Loucy (cell line): ENCODE measurements at regions not wholly inside any gene's neighbourhood (a gene's known extent, or its start where the extent isn't known, plus 50 kb on each side); places are given as distances from the start of the nearest gene placed in this dataset.

Experiments
- H2AFZ ChIP-seq: fragments of 200-600 bp; sonication (generic); 2 replicates; pipeline ENCODE4 v1.6.0; 2016; ENCODE audit warnings: antibody characterized with exemption, mild to moderate bottlenecking, low read length, moderate library complexity
- H3F3A ChIP-seq: fragments of 200-600 bp; 2 replicates; pipeline ENCODE4 v1.6.0; 2016; ENCODE audit warnings: antibody characterized with exemption, low read depth, mild to moderate bottlenecking
- H3K27me3 ChIP-seq: fragments of 200-600 bp; sonication (generic); 2 replicates; pipeline ENCODE4 v1.6.1; 2014; ENCODE audit warnings: low read length, mild to moderate bottlenecking; ENCODE audit not compliant: insufficient read depth, poor library complexity, severe bottlenecking
- H3K36me3 ChIP-seq: fragments of 200-600 bp; sonication (generic); 2 replicates; pipeline ENCODE4 v1.6.1; 2016; ENCODE audit warnings: low read length; ENCODE audit not compliant: insufficient read depth
- H3K4me1 ChIP-seq: fragments of 200-600 bp; sonication (generic); 2 replicates; pipeline ENCODE4 v1.5.1; 2014; ENCODE audit warnings: low read length, mild to moderate bottlenecking; ENCODE audit not compliant: insufficient read depth, poor library complexity, severe bottlenecking
- H3K4me2 ChIP-seq: fragments of 200-600 bp; sonication (generic); 2 replicates; pipeline ENCODE4 v1.6.0; 2014; ENCODE audit warnings: antibody characterized with exemption, low read length, low read depth, mild to moderate bottlenecking; ENCODE audit not compliant: poor library complexity, severe bottlenecking
- H3K4me3 ChIP-seq: fragments of 200-600 bp; sonication (generic); 2 replicates; pipeline ENCODE4 v1.5.1; 2014; ENCODE audit warnings: low read length, mild to moderate bottlenecking, mixed read lengths; ENCODE audit not compliant: poor library complexity, severe bottlenecking
- H3K79me2 ChIP-seq: fragments of 200-600 bp; sonication (generic); 2 replicates; pipeline ENCODE4 v1.6.1; 2014; ENCODE audit warnings: low read length; ENCODE audit not compliant: insufficient read depth
- H3K9ac ChIP-seq: fragments of 200-600 bp; sonication (generic); 2 replicates; pipeline ENCODE4 v1.6.0; 2014; ENCODE audit warnings: mild to moderate bottlenecking, low read depth, low read length, moderate library complexity; ENCODE audit not compliant: poor library complexity, severe bottlenecking
- H3K9me2 ChIP-seq: fragments of 200-600 bp; sonication (generic); replicated peaks from 2 replicates; pipeline ENCODE4 v1.6.1; 2016; ENCODE audit warnings: low read depth, low read length, mixed read lengths
- H3K9me3 ChIP-seq: fragments of 200-600 bp; sonication (generic); 2 replicates; pipeline ENCODE4 v1.6.1; 2014; ENCODE audit warnings: mild to moderate bottlenecking, antibody characterized with exemption, low read length, low read depth; ENCODE audit not compliant: insufficient read depth
- H4K20me1 ChIP-seq: fragments of 200-600 bp; sonication (generic); 2 replicates; pipeline ENCODE4 v1.6.0; 2014; ENCODE audit warnings: antibody characterized with exemption, low read length, mild to moderate bottlenecking; ENCODE audit not compliant: insufficient read depth, poor library complexity, severe bottlenecking
- EZH2phosphoT487 ChIP-seq: fragments of 200-600 bp; IDR thresholded peaks from 2 replicates; pipeline ENCODE4 v1.6.1; 2018; ENCODE audit warnings: antibody characterized with exemption, mild to moderate bottlenecking, moderate library complexity, borderline replicate concordance
- TF ChIP-seq, protein P1 (sequence below): fragments of 200-600 bp; sonication (generic); conservative IDR thresholded peaks from 2 replicates; pipeline ENCODE4 v1.5.1; 2014; ENCODE audit warnings: mild to moderate bottlenecking, antibody characterized with exemption, low read length

DNA sequence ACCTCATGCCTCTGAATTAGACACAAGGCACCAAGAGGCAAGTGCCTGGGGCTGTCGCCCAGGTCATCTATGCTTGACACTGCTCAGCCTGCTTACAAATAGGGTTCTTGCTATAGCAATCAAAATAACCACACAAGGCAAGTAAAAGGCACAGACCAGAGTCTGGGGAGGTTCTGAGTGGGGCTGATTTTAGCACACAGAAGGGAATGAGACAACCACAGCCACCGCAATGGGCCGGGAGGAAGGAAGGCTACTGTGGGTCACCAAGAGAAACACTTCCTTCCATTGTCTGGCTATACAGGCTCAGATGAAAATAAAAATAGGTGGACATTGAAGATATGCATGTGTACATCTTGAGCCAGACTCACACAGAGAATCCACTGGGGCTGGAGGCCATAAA, 159.1 kb downstream of the DLEU7 start:
- Histone ChIP-seq H3K4me3 (no peak overlapping the region), H3K9ac (no peak overlapping the region), H2AFZ (no peak overlapping the region), H3K9me2 (no peaks in the 10 kb centered on the region), H3K4me2 (no peak overlapping the region), H3K79me2 (no peaks in the 10 kb centered on the region), H3F3A (no peaks in the 10 kb centered on the region), H3K36me3 (no peaks in the 10 kb centered on the region), H3K27me3 (no peaks in the 10 kb centered on the region), H3K4me1 (peaks cover 22% of the 10 kb centered on the region), H3K9me3 (no peaks in the 10 kb centered on the region), H4K20me1 (no peaks in the 10 kb centered on the region)
- TF ChIP-seq, protein P1, sequence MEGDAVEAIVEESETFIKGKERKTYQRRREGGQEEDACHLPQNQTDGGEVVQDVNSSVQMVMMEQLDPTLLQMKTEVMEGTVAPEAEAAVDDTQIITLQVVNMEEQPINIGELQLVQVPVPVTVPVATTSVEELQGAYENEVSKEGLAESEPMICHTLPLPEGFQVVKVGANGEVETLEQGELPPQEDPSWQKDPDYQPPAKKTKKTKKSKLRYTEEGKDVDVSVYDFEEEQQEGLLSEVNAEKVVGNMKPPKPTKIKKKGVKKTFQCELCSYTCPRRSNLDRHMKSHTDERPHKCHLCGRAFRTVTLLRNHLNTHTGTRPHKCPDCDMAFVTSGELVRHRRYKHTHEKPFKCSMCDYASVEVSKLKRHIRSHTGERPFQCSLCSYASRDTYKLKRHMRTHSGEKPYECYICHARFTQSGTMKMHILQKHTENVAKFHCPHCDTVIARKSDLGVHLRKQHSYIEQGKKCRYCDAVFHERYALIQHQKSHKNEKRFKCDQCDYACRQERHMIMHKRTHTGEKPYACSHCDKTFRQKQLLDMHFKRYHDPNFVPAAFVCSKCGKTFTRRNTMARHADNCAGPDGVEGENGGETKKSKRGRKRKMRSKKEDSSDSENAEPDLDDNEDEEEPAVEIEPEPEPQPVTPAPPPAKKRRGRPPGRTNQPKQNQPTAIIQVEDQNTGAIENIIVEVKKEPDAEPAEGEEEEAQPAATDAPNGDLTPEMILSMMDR = no peak
- TF ChIP-seq EZH2phosphoT487 = no peak

DNA sequence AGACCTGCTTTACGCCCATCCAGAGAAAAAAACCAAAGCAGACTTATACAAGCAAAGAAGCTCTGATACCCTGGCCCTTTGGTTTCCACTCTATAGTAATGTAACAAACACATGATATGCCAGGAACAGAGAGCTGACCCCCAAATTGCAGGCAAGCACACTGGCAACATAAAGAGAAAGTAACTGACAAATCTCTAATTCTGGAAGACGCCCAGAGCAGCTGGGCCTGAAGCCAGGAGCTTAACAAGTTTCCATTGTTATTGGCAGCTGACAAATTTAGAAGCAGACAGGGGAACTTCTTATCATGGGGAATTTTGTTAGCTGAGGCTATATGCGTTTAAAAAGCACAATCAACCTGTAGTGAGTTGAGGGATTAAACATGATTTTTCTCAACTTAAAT, 158.0 kb downstream of the DLEU7 start:
- Histone ChIP-seq H3K4me3 (no peak overlapping the region), H3K9me3 (no peaks in the 10 kb centered on the region), H3K9ac (no peak overlapping the region), H4K20me1 (no peaks in the 10 kb centered on the region), H3K9me2 (no peaks in the 10 kb centered on the region), H3K4me1 (peaks cover 23% of the 10 kb centered on the region), H3F3A (no peaks in the 10 kb centered on the region), H3K27me3 (no peaks in the 10 kb centered on the region), H3K79me2 (no peaks in the 10 kb centered on the region), H3K4me2 (no peak overlapping the region), H3K36me3 (no peaks in the 10 kb centered on the region), H2AFZ (no peak overlapping the region)
- TF ChIP-seq, protein P1 = no peak
- TF ChIP-seq EZH2phosphoT487 = no peak

DNA sequence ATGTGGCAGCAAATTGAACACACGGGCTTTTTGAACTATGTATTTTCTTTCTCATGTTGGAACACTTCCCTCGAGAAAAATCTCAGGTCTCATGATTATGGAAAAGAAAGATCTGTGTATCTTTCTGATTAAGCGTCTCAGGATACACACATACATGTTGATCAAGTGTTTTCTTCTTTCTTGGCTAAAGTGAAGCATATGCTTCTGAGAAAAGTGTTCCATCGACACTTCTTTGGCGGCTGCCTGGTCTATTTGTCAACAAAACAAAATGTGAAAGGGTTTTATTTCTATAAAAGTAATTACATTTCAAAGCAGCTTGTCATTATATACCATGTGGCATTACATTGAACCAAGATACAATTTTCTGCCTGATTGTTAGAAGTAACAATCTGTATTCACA, 157.5 kb downstream of the DLEU7 start:
- Histone ChIP-seq H3K27me3 (no peaks in the 10 kb centered on the region), H3K36me3 (no peaks in the 10 kb centered on the region), H3K4me3 (no peak overlapping the region), H3K4me1 (peaks cover 27% of the 10 kb centered on the region), H3F3A (no peaks in the 10 kb centered on the region), H3K9me3 (no peaks in the 10 kb centered on the region), H4K20me1 (no peaks in the 10 kb centered on the region), H3K9me2 (no peaks in the 10 kb centered on the region), H2AFZ (no peak overlapping the region), H3K9ac (no peak overlapping the region), H3K4me2 (no peak overlapping the region), H3K79me2 (no peaks in the 10 kb centered on the region)
- TF ChIP-seq, protein P1 = no peak
- no peak for TF ChIP-seq EZH2phosphoT487
